Gastrocnemius medialis (tissue), 4 donors: ENCODE measurements at regions not wholly inside any gene's neighbourhood (a gene's known extent, or its start where the extent isn't known, plus 50 kb on each side); places are given as distances from the start of the nearest gene placed in this dataset.

Experiments
- POLR2A ChIP-seq, 2 donors: fragments of 450-650 bp; IDR thresholded peaks; one replicate each; pipeline ENCODE4 v1.6.1; 2017; ENCODE audit warnings: antibody characterized with exemption in 2 of 2, mild to moderate bottlenecking in 2 of 2, moderate library complexity in 2 of 2
- TF ChIP-seq, protein P1 (sequence below), 5 experiments: fragments of 450-650 bp in 3 of 5; fragments of 200-600 bp in 2 of 5; sonication (generic) in 2 of 5; IDR thresholded peaks in 4 of 5; conservative IDR thresholded peaks in 1 of 5; 1 replicate in 4 of 5; 2 replicates in 1 of 5; pipeline ENCODE4 v1.5.1; 2016 to 2019; ENCODE audit warnings: antibody characterized with exemption in 5 of 5, mild to moderate bottlenecking in 3 of 5, moderate library complexity in 3 of 5

DNA sequence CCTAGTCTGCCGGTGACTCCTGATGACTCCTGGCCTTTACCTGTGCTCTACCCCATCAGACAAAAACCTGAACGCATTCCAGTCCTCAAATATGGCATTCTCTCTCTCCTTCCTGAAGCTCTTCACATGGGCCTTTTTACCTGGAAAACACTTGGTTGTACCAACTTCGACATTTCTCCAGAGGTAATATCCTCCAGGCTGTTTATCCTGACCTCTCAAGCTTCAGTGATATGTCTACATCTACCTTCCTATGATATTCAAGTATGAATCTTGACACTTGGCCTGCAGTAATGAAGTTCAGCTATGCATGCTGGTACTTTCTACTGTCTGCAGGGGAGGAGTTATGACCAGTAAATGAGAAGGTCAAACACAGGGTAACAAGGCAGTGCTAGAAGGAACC is 901.8 kb downstream of the VRK1 start:
- TF ChIP-seq, protein P1, sequence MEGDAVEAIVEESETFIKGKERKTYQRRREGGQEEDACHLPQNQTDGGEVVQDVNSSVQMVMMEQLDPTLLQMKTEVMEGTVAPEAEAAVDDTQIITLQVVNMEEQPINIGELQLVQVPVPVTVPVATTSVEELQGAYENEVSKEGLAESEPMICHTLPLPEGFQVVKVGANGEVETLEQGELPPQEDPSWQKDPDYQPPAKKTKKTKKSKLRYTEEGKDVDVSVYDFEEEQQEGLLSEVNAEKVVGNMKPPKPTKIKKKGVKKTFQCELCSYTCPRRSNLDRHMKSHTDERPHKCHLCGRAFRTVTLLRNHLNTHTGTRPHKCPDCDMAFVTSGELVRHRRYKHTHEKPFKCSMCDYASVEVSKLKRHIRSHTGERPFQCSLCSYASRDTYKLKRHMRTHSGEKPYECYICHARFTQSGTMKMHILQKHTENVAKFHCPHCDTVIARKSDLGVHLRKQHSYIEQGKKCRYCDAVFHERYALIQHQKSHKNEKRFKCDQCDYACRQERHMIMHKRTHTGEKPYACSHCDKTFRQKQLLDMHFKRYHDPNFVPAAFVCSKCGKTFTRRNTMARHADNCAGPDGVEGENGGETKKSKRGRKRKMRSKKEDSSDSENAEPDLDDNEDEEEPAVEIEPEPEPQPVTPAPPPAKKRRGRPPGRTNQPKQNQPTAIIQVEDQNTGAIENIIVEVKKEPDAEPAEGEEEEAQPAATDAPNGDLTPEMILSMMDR (IDR thresholded peaks at IDR 0.05 in 4 of 5, conservative IDR thresholded peaks at IDR 0.05 in 1 of 5), result no peak
- no peak for TF ChIP-seq POLR2A (IDR thresholded peaks at IDR 0.05)
